ENCODE measurements at regions not wholly inside any gene's neighbourhood (a gene's known extent, or its start where the extent isn't known, plus 50 kb on each side); places are given as distances from the start of the nearest gene placed in this dataset.

- no peak for TF ChIP-seq EZH2phosphoT487 (IDR thresholded peaks at IDR 0.05; ENCODE audit: borderline replicate concordance, low read depth)
- no peak for TF ChIP-seq TCF12 (IDR thresholded peaks at IDR 0.05)
- TF ChIP-seq CTCF (IDR thresholded peaks at IDR 0.05) = no peak
- TF ChIP-seq NFIC (IDR thresholded peaks at IDR 0.05; ENCODE audit: borderline replicate concordance) = no peak
- no peak for TF ChIP-seq POLR2AphosphoS5 (IDR thresholded peaks at IDR 0.05; ENCODE audit: low read depth, low read length)
- TF ChIP-seq SIN3A (IDR thresholded peaks at IDR 0.05; ENCODE audit: borderline replicate concordance, low read depth, low read length) = no peak
- no peak for TF ChIP-seq YY1 (IDR thresholded peaks at IDR 0.05; ENCODE audit: low read depth)
- no peak for TF ChIP-seq MXI1 (IDR thresholded peaks at IDR 0.05; ENCODE audit: low read depth, low read length)
These were observed 194.3 kb upstream of the PIK3R1 start for GRCh38 chr5:68021227-68021626.
